A673 (cell line): ENCODE measurements at regions not wholly inside any gene's neighbourhood (a gene's known extent, or its start where the extent isn't known, plus 50 kb on each side); places are given as distances from the start of the nearest gene placed in this dataset.

Experiments used
- BruUV-seq: library from RNA; stranded (reverse); fragments of 400-500 nt; replicated peaks from 2 replicates; lab custom pipeline; 2021; lab: Mats Ljungman, UMichigan
- CTCF ChIA-PET: fragments of 300-600 bp; sonication (Branson Sonifier 250); formaldehyde crosslinking; loops from one replicate; lab custom pipeline; 2022; ENCODE audit warnings: antibody characterized with exemption; lab: Charles Lee
- POLR2A ChIA-PET: fragments of 300-600 bp; sonication (Branson Sonifier 250); formaldehyde crosslinking; loops from one replicate; lab custom pipeline; 2022; ENCODE audit warnings: antibody characterized with exemption; ENCODE audit not compliant: low non-redundant PET; lab: Charles Lee
- DNase-seq: peaks from one replicate; pipeline ENCODE4 v3.0.0-alpha.2; 2015; ENCODE audit warnings: low spot score
- H3K27ac ChIP-seq: fragments of 200-600 bp; sonication (generic); 2 replicates; pipeline ENCODE4 v1.5.1; 2016; ENCODE audit warnings: mixed run types, low read depth, mild to moderate bottlenecking, mixed read lengths, antibody characterized with exemption, low read length; ENCODE audit not compliant: poor library complexity, severe bottlenecking
- H3K27me3 ChIP-seq: fragments of 200-600 bp; sonication (generic); replicated peaks from 2 replicates; pipeline ENCODE4 v1.6.1; 2017; ENCODE audit warnings: mixed run types, low read depth, mild to moderate bottlenecking, mixed read lengths, antibody characterized with exemption, low read length; ENCODE audit not compliant: insufficient read depth, poor library complexity
- H3K36me3 ChIP-seq: fragments of 200-600 bp; sonication (generic); 2 replicates; pipeline ENCODE4 v1.6.1; 2016; ENCODE audit warnings: mixed run types, mild to moderate bottlenecking, mixed read lengths, antibody characterized with exemption, low read length; ENCODE audit not compliant: insufficient read depth, poor library complexity, severe bottlenecking
- H3K4me1 ChIP-seq: fragments of 200-600 bp; sonication (generic); 2 replicates; pipeline ENCODE4 v1.6.1; 2017; ENCODE audit warnings: mixed run types, mild to moderate bottlenecking, mixed read lengths, antibody characterized with exemption, low read length; ENCODE audit not compliant: insufficient read depth, poor library complexity, severe bottlenecking
- H3K4me3 ChIP-seq: fragments of 200-600 bp; sonication (generic); 2 replicates; pipeline ENCODE4 v1.5.1; 2016; ENCODE audit warnings: low read depth, mixed run types, mild to moderate bottlenecking, mixed read lengths, low read length; ENCODE audit not compliant: poor library complexity, severe bottlenecking
- H3K9me3 ChIP-seq: fragments of 200-600 bp; sonication (generic); 2 replicates; pipeline ENCODE4 v1.6.1; 2016; ENCODE audit warnings: mixed run types, low read depth, mild to moderate bottlenecking, mixed read lengths, antibody characterized with exemption, low read length; ENCODE audit not compliant: poor library complexity, severe bottlenecking
- CTCF ChIP-seq: fragments of 300-800, 200-600 bp; sonication (generic); conservative IDR thresholded peaks from 2 replicates; pipeline ENCODE4 v1.5.1; 2017; ENCODE audit warnings: low read depth, mild to moderate bottlenecking, antibody characterized with exemption, low read length, moderate library complexity, mixed read lengths
- EZH2 ChIP-seq: fragments of 200-600 bp; sonication (generic); IDR thresholded peaks from 2 replicates; pipeline ENCODE4 v1.6.1; 2017; ENCODE audit warnings: borderline replicate concordance, low read depth, mild to moderate bottlenecking, mixed read lengths, antibody characterized with exemption, low read length; ENCODE audit not compliant: poor library complexity, severe bottlenecking
- intact Hi-C: fragments of 100-400 bp; cut with micrococcal nuclease; formaldehyde crosslinking; loops from one replicate; pipeline ENCODE4 v1.10.0; 2022; ENCODE audit not compliant: unreplicated experiment

- BruUV-seq, result no TSS peak
- Histone ChIP-seq H3K4me3 (no peak overlapping the region), H3K27ac (no peak overlapping the region), H3K9me3 (no peaks in the 10 kb centered on the region), H3K27me3 (no peaks in the 10 kb centered on the region), H3K4me1 (no peaks in the 10 kb centered on the region), H3K36me3 (no peaks in the 10 kb centered on the region)
- ChIA-PET POLR2A (no interaction called here), CTCF (no interaction called here)
- DNase-seq, result no peak
- TF ChIP-seq CTCF (no peak), EZH2 (no peak)
- intact Hi-C loops, result no loop called here
Measured at GRCh38 chr20:12721636-12722035, 287.1 kb upstream of the SPTLC3 start.

- Histone ChIP-seq H3K27me3 (no peaks in the 10 kb centered on the region), H3K27ac (no peak overlapping the region), H3K4me1 (no peaks in the 10 kb centered on the region), H3K36me3 (no peaks in the 10 kb centered on the region), H3K9me3 (no peaks in the 10 kb centered on the region), H3K4me3 (no peak overlapping the region)
- BruUV-seq, result no TSS peak
- TF ChIP-seq CTCF (no peak), EZH2 (no peak)
- POLR2A ChIA-PET, result no interaction called here
- intact Hi-C loops, result no loop called here
- no peak for DNase-seq
- CTCF ChIA-PET, result no interaction called here
Measured at GRCh38 chr20:12722091-12722490, 286.7 kb upstream of the SPTLC3 start.

- Histone ChIP-seq H3K36me3 (no peaks in the 10 kb centered on the region), H3K4me3 (no peak overlapping the region), H3K27ac (no peak overlapping the region), H3K27me3 (no peaks in the 10 kb centered on the region), H3K9me3 (no peaks in the 10 kb centered on the region), H3K4me1 (no peaks in the 10 kb centered on the region)
- BruUV-seq, result no TSS peak
- intact Hi-C loops, result no loop called here
- ChIA-PET POLR2A (no interaction called here), CTCF (no interaction called here)
- TF ChIP-seq EZH2, result no peak
- TF ChIP-seq CTCF, result no peak
- no peak for DNase-seq
Measured at GRCh38 chr20:12723811-12724210, 285.0 kb upstream of the SPTLC3 start.
